ENCODE measurements at regions not wholly inside any gene's neighbourhood (a gene's known extent, or its start where the extent isn't known, plus 50 kb on each side); places are given as distances from the start of the nearest gene placed in this dataset.
"Not testable (repeated sequence)": the region's sequence is repeated elsewhere in the genome, so short reads cannot be mapped to it uniquely, and the experiment has no call there.

- DNase-seq, result no peak
Measured at GRCh38 chr5:116799401-116799800, 224.8 kb upstream of the SEMA6A start.

GRCh38 chr5:116795189-116795588 lies 220.6 kb upstream of the SEMA6A start:
- DNase-seq, result no peak

- no peak for DNase-seq
Measured at GRCh38 chr5:116789522-116789921, 214.9 kb upstream of the SEMA6A start.

DNA sequence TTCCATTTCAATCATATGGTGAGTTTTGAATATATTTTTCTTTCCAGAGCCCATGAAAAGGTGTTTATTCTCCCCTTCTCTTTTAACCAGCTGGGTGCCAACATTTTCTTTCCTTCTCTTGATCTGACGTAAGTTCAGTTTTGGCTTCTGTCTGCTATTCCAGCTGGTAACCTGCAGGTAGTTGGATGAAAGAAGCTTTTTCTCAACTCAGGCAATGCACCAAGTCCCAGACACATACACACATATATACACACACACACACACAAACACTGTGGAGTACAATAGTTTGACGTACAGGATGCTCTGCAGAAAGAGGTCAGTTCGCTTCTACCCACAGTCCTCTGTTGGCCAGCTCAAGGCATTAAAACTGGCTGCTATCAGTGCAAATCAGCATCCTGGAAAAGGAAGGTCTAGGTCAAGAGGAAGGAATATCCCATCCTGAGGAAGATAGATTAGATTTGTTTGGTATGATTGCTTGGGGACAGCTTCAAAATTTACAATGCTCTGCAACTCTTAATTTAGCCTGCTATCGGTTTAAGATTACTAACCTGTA lies 214.3 kb upstream of the SEMA6A start:
- DNase-seq, result no peak

DNA sequence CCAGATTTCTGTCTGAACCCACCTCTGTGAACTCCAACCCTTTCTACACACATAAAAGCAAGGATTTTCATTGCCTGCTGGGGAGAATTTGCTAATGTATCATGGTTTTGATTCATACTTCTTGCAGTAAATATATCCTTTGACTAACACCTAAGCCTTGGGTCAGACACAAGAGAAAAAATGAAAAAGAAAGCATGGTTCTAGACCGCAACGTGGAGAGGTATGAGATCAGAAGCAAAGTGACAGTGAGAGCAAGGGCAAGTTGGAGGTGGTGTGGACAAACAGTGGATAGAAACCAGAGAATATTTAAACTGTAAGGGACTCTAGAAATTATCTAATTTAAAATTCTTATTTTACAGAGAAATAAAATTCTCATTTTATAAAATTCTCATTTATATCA lies 212.9 kb upstream of the SEMA6A start:
- DNase-seq, result no peak

DNA sequence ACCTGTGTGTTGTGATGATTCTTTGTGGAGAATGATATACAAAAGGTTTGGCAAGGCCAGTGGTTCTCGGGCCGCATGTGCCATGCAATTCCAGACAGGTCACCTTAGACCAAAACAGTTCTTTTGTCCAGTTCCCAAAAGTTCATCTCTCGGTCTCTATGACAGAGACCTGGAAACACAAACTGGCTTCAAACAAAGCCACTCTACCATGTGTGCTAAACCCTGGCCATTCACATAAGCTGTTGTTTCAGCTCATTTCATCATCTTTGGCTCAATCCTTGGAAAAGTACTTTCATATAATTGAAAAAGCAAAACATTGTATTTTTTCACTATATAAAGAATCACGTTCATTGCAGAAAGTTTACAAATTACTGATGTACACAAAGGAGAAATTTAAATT lies 210.5 kb upstream of the SEMA6A start:
- no peak for DNase-seq

DNA sequence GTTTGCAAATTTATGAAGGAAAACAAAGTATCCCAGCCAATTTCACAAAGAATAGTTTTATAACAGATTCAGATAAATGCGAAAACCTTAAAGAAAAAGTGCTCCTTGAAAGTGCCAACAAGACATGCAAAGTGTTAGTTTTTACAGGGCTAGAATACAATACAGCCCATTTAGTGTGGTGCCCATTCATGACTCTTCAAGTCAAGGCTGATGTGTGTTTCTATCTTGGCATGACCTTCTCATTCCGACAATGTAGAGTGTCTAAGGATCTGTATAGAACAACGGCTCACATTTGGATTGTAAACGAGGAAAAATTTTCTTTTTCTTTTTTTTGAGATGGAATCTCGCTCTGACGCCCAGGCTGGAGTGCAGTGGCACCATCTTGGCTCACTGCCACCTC lies 205.2 kb upstream of the SEMA6A start:
- no peak for DNase-seq

DNA sequence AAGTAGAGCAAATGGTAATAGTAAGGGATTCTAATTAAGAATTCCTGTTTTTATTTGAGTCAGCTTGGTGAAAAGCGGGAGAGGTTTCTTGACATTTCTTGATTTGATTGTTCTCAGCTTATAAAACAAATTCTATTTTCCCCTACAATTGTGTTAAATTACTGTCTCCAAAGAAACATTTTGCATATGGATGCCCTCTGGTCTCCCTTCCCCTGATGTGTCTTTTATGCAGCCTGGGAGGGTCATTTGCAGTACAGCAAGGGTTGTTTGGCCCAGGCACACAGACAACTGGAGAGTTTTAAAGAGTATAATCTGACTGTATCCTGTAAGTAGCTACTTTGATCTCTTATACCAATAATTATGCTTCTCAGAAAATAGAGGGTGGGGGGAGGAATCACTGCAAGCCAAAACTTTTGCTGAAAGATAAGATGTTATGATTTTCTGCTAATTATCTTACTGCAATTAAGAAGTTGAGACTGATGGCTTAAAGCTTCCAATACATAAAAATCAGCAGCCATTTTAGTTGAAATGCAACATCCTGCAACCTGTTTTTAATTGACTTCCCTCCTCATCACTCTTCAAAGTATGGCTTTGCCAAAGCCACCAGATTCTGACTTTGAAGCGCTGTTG lies 204.1 kb upstream of the SEMA6A start:
- DNase-seq, result no peak

DNA sequence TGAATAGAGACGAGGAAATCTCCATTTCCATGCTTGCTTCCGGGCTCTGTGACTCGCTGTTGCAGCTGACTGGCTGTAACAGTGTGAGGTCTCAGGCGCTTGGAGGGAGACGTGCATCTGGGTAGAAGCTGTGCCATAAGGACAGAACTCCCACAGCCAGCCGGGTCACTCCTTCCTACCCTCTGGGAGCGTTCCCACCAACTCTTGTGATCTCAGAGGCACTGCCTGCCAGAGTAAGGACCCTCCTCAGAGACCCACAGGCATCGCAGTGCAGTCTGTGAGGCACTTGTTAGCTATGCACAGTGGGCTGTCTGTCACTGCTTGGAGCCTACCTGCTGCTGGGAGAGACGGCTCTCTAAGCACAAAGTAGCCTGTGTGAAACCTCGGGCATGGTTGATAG lies 203.4 kb upstream of the SEMA6A start:
- DNase-seq, result no peak

- DNase-seq, result no peak
Measured at GRCh38 chr5:116773926-116774325, 199.3 kb upstream of the SEMA6A start.

DNA sequence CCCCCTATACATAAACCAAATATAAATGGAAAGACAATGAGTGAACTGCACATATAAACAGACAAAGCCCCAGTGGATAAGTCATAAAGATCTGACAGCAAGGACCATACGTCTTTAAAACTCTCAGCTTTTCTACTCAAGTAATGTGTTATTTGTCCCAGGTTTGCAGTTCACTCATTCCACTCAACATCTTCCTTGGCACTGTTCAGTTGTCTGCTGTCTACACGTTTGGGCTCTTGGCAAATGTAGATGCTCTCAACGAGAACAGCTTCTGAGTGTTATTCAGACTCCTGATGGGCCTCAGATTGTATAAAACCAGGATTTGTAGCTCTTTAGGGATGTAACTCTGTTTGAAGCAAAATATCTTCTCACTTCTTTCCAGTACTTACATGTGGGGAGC lies 198.2 kb upstream of the SEMA6A start:
- no peak for DNase-seq

GRCh38 chr5:116772152-116772501 lies 197.5 kb upstream of the SEMA6A start:
- DNase-seq, result no peak

- DNase-seq, result no peak
Measured at GRCh38 chr5:116771466-116772151, 197.0 kb upstream of the SEMA6A start.

GRCh38 chr5:116769953-116770352 lies 195.3 kb upstream of the SEMA6A start:
- DNase-seq, result not testable (repeated sequence)

GRCh38 chr5:116769470-116769869 lies 194.8 kb upstream of the SEMA6A start:
- no peak for DNase-seq

- peak in 1 of 2 donors; percentile 1 for DNase-seq
Measured at GRCh38 chr5:116766470-116766947, 191.9 kb upstream of the SEMA6A start.

GRCh38 chr5:116765441-116765840 lies 190.8 kb upstream of the SEMA6A start:
- DNase-seq, result no peak

- no peak for DNase-seq
Measured at GRCh38 chr5:116764941-116765340, 190.3 kb upstream of the SEMA6A start.

- no peak for DNase-seq
Measured at GRCh38 chr5:116763987-116764866, 189.6 kb upstream of the SEMA6A start.

DNA sequence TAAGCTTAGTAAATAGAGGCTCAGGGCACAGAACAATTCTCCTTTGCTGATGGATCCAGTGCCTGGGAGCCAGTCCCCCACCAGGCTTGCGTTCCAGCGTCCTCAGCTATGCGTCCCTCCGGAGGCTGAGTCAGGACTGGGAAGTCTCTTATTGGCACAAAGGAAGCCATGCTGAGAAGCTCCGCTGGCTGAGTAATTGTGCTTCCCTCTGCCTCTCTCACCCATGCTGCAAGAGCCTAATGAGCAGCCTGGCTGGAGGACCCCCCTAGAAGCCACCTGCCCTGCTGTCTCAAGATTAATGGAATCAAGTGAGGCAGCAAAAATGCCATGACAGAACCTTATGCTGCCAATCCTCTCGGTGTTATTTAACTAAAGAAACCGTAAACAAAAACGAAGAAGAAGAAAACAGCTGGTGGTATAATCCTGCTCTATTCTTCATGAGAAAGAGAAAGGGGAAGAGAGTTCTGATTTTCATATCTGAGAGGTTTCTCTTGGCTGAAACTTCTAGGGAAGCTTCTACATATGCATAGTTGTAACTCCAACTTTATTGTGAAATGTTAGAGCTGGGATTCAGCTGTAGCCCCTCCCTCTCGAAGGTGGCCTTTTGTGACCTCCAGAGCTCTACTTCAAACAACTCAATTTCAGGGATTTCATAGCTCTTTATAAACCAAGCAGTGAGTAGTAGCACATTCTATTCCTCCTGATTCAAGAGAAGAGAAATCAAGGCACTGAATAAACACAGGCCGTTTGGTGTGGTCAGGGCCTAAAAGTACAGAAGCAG lies 185.4 kb upstream of the SEMA6A start:
- DNase-seq, result no peak

DNA sequence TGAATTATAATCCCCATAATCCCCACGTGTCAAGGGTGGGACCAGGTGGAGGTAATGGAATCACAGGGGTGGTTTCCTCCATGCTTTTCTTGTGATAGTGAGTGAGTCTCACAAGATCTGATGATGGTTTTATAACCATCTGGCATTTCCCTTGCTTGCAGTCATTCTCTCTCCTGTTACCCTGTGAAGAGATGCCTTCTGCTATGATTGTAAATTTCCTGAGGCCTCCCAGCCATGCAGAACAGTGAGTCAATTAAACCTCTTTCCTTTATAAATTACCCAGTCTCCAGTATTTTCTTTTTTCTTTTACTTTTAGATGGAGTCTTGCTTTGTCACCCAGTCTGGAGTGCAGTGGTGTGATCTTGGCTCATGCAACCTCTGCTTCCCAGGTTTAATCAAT lies 182.7 kb upstream of the SEMA6A start:
- DNase-seq, result no peak

- DNase-seq, result no peak
Measured at GRCh38 chr5:116756531-116756930, 181.9 kb upstream of the SEMA6A start.

DNA sequence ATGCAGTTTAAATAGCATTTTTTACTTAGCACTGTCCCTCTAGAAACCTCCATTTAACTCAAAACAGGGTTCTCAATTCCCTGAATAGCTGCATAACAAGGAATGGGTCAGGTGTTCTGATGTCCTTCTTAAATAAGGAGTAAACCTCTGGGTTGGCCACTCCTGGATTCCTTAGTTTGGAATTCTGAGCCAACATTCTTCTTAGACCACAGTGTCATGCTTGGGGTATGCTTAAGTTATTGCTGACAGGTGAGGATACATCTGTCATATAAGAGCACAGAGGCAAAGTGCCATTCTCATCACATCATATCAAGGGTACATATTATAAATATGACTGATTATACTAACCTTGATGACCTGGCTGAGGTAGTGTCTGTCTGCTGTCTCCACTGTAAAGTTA lies 179.9 kb upstream of the SEMA6A start:
- no peak for DNase-seq

All from inflammatory macrophage treated with lipopolysaccharide for 1 hour (primary cell).